ENCODE measurements at regions not wholly inside any gene's neighbourhood (a gene's known extent, or its start where the extent isn't known, plus 50 kb on each side); places are given as distances from the start of the nearest gene placed in this dataset.

DNA sequence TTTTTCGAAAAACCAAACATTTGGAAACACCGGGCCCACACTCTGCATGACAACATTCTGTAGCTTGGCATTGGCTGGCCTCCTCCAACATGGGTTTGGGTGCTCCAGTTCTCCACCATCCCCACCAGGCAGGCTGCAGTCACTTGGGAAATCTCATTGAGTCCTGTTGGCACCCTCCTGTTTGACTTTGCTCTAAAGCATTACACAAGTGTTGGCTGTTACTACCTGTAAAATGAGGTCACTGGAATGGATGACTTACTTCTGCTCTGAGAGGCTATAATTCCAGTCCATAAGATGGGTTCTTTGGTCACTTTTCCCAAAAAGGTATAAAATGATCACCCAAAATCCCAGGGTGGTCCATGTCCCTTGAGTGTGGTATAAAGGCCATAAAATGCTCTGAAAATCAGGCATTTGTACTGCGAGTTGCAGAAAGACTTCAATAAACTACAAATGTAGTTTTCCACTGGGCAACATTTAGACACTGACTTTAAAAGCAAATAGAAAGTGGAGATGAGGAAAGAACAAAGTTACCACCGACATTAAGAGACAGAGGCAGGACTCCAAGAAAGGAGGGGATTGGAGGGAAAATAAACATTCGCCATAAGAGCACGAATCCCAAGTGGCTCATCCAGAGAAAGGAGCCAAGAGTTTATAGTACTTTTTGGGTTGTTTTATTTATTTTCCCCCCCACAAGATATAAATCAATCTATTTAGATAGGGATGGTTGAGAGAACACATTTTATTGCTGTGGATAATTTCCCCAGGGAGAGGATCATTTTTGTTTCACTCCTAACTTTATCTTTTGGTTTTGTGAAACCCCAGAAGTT is 295.1 kb downstream of the TLE1 start:
- DNase-seq (ENCODE audit: extremely low read depth, low read depth) = no peak
- TF ChIP-seq, protein P1, sequence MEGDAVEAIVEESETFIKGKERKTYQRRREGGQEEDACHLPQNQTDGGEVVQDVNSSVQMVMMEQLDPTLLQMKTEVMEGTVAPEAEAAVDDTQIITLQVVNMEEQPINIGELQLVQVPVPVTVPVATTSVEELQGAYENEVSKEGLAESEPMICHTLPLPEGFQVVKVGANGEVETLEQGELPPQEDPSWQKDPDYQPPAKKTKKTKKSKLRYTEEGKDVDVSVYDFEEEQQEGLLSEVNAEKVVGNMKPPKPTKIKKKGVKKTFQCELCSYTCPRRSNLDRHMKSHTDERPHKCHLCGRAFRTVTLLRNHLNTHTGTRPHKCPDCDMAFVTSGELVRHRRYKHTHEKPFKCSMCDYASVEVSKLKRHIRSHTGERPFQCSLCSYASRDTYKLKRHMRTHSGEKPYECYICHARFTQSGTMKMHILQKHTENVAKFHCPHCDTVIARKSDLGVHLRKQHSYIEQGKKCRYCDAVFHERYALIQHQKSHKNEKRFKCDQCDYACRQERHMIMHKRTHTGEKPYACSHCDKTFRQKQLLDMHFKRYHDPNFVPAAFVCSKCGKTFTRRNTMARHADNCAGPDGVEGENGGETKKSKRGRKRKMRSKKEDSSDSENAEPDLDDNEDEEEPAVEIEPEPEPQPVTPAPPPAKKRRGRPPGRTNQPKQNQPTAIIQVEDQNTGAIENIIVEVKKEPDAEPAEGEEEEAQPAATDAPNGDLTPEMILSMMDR (IDR thresholded peaks at IDR 0.05; ENCODE audit: low read depth, low read length) = no peak

DNA sequence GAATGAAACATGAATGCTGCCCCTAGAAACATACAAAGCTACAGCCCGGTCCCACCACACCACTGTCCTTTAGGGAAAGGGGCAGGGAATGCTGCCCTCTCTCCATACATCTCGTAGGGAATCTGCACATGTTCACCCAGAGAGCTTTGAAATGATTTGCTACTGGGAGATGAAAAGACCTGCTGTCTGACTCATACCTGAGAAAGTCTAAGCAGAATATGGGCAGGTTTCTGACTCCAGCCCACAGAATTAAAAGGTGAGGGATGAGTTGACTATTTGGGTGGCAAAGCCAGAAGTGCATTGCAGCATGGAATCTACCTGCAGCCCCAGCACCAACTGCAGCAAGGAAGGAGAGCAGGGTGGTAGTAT is 297.9 kb downstream of the TLE1 start:
- DNase-seq (ENCODE audit: extremely low read depth, low read depth) = no peak
- TF ChIP-seq, protein P1 (IDR thresholded peaks at IDR 0.05; ENCODE audit: low read depth, low read length) = no peak

DNA sequence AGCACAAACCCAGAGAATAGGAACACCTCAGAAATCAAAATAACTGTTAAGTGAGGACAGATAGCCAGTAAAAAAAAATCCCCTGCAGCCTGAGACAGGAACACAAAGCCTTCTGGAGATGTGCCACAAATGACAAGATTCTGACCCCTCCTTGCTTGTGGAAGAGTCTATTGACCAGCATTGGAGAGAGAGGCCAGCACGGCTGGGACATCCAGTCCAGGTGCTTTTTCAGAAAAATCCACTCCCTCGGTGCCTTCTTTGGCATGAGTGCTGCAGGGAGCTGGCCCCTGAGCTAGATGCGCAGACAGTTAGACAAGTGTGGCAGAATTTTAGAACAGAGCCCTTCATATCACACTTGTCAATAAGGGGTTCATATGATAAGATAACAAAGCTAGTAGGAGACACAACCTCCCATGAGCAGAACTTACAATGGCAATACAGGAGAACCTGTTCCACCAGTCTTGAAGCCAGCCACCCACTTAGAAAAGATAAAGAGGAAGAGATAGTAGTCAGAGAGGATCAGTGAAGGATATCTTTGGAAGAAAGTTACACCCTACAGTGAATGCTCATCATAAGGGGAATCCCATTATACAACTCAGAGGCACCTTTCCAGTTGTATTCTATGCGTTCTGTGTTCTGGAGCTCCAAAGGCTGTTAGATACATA is 298.4 kb downstream of the TLE1 start:
- TF ChIP-seq, protein P1 (IDR thresholded peaks at IDR 0.05; ENCODE audit: low read depth, low read length) = no peak
- DNase-seq (ENCODE audit: extremely low read depth, low read depth) = no peak

DNA sequence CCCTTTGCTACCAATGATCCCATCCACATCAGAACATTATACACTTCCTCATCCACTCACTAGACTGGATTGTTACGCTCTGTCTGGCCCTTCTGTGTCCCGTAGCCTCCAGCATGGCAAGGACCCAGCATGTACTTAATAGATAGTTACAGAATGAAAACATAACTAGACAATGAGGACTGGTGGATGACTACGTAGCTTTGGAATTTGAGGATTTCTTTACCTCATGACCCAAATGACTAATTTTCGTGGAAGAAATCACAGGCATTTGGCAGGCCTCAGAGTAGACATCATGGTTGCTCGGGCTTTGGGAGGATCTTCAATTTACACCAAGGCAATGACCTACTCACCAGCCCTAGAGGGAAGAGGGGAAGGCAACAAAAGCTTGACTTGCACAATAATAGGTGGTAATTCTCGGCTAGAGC is 299.8 kb downstream of the TLE1 start:
- TF ChIP-seq, protein P1 (IDR thresholded peaks at IDR 0.05; ENCODE audit: low read depth, low read length) = no peak
- DNase-seq (ENCODE audit: extremely low read depth, low read depth) = peak; percentile 82

DNA sequence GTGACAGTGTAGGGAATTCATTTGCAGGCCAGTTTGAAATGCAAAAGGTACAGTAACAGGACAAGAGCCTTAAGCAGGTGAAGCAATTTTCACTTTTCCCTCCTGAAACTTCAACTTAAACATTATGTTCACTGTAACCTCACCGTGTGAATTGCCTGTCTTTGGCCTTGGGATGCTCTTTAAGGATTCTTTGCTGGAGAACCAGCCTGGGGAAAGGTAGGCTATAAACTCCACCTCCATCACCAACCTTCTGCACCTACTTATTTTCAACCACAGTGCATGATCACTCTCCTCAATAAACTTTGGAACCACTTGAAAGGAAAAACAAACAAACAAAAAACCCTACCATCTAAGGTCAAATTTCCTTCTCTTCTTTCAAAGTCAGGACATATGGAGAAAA is 300.5 kb downstream of the TLE1 start:
- TF ChIP-seq, protein P1 (IDR thresholded peaks at IDR 0.05; ENCODE audit: low read depth, low read length) = no peak
- DNase-seq (ENCODE audit: extremely low read depth, low read depth) = no peak

DNA sequence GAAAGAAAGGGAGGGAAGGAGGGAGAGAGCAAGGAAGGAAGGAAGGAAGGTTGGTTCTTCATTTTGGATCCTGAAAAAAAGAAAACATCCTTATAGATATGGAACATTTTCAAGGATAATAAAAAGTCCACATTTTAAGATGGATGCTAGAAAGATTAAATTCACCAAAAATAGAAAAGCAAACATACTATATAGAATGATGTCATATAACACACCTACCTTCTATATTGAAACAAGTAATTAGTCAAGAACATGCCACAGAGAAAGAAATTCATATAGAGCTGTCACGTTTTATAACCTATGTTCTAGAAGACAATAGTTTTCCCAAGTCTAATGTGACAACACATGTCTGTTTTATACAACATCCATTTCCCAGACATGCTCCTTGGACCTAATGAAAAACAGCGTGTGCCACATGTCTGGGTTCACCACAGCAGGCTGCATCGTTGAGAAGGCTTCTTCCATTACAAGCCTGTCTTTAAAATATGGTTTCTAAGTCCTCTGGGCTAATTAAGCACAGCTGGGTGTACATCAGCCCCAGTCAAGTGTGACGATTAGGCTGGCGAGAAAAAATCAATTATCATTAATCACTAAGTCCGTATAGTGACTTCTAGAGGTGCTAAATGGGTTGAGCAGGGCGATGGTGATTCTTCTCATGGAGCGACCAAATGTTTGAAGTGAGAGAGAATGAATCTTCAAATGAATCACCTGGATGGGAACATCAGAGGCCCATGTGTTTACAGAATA is 301.8 kb downstream of the TLE1 start:
- no peak for DNase-seq (ENCODE audit: extremely low read depth, low read depth)
- TF ChIP-seq, protein P1 (IDR thresholded peaks at IDR 0.05; ENCODE audit: low read depth, low read length) = no peak

DNA sequence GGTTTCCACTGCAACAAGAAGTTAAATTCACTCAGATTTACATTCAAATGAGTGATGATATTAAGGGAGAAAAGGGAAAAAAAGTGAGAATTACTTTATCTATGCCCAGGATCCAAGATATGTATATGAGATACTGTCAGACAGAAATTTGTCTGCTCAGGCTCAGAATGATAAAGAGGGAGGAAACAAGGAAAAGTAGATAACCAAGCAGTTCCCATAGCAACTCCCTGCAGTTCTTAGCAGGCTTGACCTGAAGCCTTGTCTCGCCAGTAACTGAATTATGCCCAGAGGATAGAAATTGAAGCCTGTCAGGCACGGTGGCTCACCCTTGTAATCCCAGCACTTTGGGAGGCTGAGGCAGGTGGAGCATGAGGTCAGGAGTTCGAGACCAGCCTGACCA is 304.4 kb downstream of the TLE1 start:
- no peak for DNase-seq (ENCODE audit: extremely low read depth, low read depth)

More for the DNA sequence above, 304.4 kb downstream of the TLE1 start:
- TF ChIP-seq, protein P1 (IDR thresholded peaks at IDR 0.05; ENCODE audit: low read depth, low read length) = no peak

Data from AG09319 (cell line).